NT2/D1 (cell line): ENCODE measurements at regions not wholly inside any gene's neighbourhood (a gene's known extent, or its start where the extent isn't known, plus 50 kb on each side); places are given as distances from the start of the nearest gene placed in this dataset.

Source experiments
- SUZ12 ChIP-seq: IDR thresholded peaks from 2 replicates; pipeline ENCODE4 v1.6.1; 2011; ENCODE audit not compliant: insufficient read length, insufficient read depth; ENCODE audit errors: extremely low read depth
- YY1 ChIP-seq: IDR thresholded peaks from 2 replicates; pipeline ENCODE4 v1.6.1; 2011; ENCODE audit not compliant: insufficient read length, insufficient read depth

GRCh38 chr5:92674321-92674720, 906.7 kb downstream of the NR2F1-AS1 start:
- no peak for TF ChIP-seq YY1
- TF ChIP-seq SUZ12: no peak
